ENCODE measurements at regions not wholly inside any gene's neighbourhood (a gene's known extent, or its start where the extent isn't known, plus 50 kb on each side); places are given as distances from the start of the nearest gene placed in this dataset.
"Not testable (repeated sequence)": the region's sequence is repeated elsewhere in the genome, so short reads cannot be mapped to it uniquely, and the experiment has no call there.

DNA sequence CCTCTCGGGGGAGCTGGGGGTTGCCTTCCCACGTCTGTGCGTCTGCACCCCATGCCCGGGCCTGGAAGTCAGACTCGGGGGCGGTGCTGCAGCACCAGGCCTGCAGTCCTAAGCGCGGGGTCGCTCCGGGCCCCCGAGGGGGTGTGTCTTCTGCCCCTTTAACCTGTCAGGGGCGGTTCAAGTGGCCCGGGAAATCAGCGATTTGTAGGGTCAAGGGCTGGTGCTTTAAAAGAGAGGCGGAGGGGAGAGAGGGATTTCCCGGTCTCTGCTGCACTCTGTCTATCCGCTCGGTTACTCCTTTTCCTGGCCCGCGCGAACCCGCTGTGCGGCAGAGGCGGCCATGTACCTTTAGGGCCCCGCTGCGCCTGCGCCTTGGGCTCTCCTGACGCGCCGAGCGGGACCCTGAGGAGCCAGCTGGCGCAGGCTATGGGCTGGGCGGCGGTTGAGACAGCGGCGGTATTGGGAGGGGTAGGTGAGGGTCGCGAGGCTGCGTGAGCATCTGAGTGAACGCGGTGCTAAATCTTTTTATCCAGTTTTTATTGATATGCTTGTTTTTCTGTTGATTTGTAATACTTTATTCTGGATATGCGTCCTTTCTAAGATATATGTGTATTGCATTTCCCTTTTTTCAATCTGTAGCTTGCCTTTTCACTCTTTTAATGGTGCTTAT lies 243.5 kb upstream of the NOTCH2NLA start:
- DNase-seq (ENCODE audit: extremely low spot score); POLR2A ChIA-PET; CTCF ChIA-PET: not testable (repeated sequence)

DNA sequence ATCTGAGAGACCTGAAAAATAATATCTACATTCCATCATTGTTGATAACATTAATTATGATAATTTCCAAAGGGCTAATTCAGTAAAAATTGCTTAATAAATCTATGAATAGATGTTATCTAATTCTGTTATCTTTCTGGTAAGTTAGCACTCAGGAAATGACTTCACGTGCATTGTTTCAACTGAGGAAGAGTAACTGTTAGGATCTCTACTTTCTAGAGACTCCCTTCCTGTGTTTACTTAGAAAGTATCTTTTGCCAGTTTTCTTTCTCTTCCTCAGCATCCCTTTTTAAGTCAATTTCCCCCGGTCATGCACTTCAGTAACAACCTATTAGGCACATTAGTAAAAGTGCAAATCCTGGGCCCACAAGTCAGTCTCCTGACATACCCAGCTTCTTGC lies 231.1 kb upstream of the NOTCH2NLA start:
- DNase-seq (ENCODE audit: extremely low spot score); POLR2A ChIA-PET; CTCF ChIA-PET: not testable (repeated sequence)

More for the DNA sequence above, 243.5 kb upstream of the NOTCH2NLA start:
- TF ChIP-seq L3MBTL2 (conservative IDR thresholded peaks at IDR 0.05): 0 out of 2 replicates have a peak, but pooled peaks have one; percentile 30

DNA sequence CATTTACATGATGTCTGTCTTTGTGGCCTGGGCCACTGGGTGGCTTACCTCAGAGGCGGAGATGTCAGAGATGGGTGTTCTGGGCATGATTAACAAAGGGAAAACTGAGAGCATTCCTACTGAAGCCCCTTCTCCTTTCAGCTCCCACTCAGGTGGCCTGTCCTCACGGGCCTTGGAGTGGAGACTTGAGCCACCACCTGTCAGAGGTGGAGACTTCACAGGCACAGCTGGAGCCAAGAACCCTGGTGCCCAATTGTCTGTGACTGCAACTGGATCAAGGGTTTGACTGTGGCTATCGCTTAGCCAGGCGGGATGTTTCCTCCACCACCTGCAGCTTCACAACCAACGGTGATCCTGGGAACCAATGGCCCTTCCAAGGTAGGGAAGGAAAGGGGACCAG lies 230.5 kb upstream of the NOTCH2NLA start:
- CTCF ChIA-PET; POLR2A ChIA-PET; DNase-seq (ENCODE audit: extremely low spot score): not testable (repeated sequence)

DNA sequence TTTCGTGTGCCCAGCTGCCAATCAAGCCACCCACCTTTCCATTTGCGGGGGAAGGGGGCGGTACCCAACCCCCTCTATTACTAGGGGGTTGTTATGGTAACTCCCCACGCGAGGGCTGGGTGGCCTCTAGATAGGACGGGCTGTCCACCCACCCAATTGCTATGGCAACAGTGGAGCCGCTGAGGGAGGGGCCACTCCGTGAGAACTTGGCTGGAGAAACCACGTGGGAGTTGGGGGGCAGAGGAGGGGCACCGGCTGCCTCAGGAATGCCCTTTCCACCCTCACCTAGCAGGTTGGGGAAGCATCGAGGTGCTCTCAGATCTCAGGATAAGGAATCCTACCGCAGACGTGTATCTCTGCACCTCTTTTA lies 220.0 kb upstream of the NOTCH2NLA start:
- DNase-seq (ENCODE audit: extremely low spot score); CTCF ChIA-PET; POLR2A ChIA-PET: not testable (repeated sequence)

DNA sequence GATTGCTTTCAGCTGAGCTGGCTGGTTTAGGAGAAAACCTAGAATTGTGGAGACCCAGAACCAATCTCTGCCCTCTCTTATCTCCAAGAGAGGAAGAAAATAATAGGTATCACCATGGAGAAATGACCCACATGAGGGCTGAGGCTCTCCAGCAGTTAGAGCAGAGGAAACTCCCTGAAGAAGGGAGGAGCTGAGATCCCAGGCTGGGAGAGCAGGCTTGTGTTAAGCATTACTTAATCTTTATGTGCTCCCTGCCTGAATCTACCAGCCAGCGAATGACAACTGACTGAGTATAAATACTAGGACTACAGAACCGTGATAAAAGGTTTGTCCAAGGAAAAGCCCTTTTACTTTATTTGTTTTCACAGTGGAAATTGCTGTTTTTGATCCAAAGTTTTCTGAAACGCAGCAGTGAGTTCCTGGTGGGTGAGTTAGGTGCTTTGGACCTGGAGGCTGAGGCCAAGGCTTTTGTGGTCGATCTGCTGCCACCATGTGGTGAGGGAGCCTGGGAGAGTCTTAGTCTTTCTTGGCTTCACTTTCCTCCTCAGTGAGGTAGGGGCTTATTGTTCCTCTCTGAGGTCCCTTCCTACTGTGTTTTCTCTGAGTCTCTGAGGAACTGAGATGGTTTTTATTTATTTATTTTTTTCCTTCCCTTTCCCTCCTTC lies 219.5 kb upstream of the NOTCH2NLA start:
- CTCF ChIA-PET; DNase-seq (ENCODE audit: extremely low spot score); POLR2A ChIA-PET: not testable (repeated sequence)

DNA sequence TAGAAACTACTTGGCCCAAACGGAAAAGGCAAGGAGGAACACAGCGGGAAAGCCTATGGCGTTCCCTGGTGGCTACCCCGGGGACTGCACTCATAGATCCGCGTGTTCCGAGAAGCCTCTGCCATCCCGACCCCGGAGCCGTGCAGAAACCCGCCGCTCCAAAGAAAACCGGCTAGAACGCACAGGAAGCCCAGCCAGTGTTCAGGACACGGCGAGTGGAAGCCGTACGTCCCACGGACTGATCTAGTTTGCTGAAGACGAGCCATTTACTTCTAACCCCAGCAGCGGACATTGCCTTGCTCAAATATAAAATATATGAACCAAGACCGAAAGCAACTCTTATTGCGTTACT lies 215.0 kb upstream of the NOTCH2NLA start:
- DNase-seq (ENCODE audit: extremely low spot score); POLR2A ChIA-PET; CTCF ChIA-PET: not testable (repeated sequence)

- POLR2A ChIA-PET; DNase-seq (ENCODE audit: extremely low spot score); CTCF ChIA-PET: not testable (repeated sequence)
Observed at GRCh38 chr1:146443088-146443870, 214.5 kb upstream of the NOTCH2NLA start.

DNA sequence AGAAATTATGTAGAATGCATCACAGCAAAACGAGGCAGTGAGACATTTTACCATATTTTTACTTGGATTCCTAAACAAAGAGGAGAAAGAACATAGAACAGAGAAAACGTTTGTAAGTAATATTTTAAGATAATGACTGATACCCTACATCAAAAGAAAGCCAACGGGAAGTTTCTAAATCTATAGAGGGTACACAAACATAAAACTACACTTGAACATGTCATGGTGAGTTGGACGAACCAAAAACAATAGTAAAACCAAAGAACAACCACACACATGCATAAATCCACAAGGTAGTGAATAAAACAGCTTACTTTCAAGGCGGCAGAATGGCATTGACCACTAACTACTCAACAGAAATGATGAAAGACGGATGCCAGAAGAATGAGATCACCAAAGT lies 209.7 kb upstream of the NOTCH2NLA start:
- POLR2A ChIA-PET: not testable (repeated sequence)

GRCh38 chr1:146416642-146417041 lies 187.8 kb upstream of the NOTCH2NLA start:
- DNase-seq (ENCODE audit: extremely low spot score); CTCF ChIA-PET; POLR2A ChIA-PET: not testable (repeated sequence)

More for the DNA sequence above, 209.7 kb upstream of the NOTCH2NLA start:
- CTCF ChIA-PET; DNase-seq (ENCODE audit: extremely low spot score): not testable (repeated sequence)

- POLR2A ChIA-PET; CTCF ChIA-PET; DNase-seq (ENCODE audit: extremely low spot score): not testable (repeated sequence)
Observed at GRCh38 chr1:146415017-146415416, 186.2 kb upstream of the NOTCH2NLA start.

DNA sequence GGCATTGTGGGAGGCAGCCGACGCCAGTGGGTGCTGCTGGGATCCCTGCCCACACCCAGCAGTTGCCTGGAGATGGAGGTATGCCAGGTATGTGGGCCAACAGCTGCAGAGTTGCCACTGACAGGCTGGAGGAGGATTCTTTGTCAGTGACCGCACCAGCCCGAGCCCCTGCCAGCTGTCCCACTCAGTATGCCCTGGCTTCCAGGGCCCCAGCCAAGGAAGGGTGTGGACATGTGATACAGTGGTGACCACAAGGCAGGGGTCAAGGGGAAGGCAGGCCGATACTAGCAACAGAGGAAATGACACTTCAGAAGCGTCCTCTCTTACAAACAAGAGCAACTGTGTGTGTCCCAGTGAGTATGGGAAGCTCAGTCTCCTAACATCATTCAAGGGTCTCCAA lies 185.1 kb upstream of the NOTCH2NLA start:
- DNase-seq (ENCODE audit: extremely low spot score); CTCF ChIA-PET; POLR2A ChIA-PET: not testable (repeated sequence)

GRCh38 chr1:146411923-146412322 lies 183.1 kb upstream of the NOTCH2NLA start:
- POLR2A ChIA-PET; DNase-seq (ENCODE audit: extremely low spot score); CTCF ChIA-PET: not testable (repeated sequence)

DNA sequence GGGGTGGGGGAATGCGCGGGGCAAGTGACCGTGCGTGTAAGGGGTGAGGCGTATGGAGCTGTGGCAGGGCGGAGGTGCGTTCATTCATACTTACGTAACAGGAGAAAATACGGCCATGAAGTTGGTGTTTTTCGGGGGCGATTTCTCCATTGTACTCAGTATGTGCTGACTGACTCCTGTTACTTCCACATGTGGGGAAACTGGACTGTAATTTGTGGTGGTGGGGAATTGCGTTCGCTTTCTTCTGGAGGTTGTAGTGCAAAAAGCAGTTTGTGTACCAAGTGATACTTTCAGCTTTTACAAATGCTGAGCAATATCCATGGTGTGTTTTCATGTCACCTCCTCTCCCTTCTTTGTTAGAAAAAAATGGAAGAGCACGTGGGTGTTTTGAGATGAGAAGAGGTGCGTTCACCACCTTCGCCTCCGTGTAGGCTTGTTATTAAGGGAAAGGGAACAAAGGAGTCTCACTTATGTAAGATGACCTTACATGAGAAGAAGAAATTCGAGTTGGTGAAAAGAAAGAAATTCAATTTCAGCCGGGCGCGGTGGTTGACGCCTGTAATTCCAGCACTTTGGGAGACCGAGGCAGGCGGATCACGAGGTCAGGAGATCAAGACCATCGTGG lies 181.1 kb upstream of the NOTCH2NLA start:
- POLR2A ChIA-PET; DNase-seq (ENCODE audit: extremely low spot score); CTCF ChIA-PET: not testable (repeated sequence)

GRCh38 chr1:146409116-146409801 lies 180.4 kb upstream of the NOTCH2NLA start:
- DNase-seq (ENCODE audit: extremely low spot score); CTCF ChIA-PET; POLR2A ChIA-PET: not testable (repeated sequence)

DNA sequence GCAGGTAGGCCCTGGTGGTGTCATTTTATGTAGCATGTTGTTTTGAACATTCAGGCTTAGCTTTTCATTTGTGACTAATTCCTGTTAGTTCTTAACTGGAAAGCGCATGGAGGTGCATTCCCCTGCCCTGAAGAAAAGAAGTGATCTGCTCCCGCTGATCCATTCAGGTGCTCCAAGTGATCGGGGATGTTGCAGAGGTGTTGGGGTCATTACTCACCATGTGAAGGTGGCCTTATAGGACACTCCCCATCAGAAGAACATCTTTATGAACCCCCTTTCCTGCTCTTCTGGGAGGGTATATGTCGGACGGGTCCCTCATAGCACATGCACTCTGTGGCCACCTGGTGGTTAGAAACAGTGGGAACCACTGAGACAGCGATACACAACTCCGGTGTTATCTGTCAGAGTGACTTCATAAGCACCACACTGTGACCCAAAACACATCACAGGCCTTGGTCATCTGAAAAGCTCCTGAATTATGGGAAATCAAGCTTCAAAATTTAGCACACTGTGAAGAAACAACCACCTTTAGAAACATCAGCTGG lies 172.5 kb upstream of the NOTCH2NLA start:
- DNase-seq (ENCODE audit: extremely low spot score); CTCF ChIA-PET; POLR2A ChIA-PET: not testable (repeated sequence)

DNA sequence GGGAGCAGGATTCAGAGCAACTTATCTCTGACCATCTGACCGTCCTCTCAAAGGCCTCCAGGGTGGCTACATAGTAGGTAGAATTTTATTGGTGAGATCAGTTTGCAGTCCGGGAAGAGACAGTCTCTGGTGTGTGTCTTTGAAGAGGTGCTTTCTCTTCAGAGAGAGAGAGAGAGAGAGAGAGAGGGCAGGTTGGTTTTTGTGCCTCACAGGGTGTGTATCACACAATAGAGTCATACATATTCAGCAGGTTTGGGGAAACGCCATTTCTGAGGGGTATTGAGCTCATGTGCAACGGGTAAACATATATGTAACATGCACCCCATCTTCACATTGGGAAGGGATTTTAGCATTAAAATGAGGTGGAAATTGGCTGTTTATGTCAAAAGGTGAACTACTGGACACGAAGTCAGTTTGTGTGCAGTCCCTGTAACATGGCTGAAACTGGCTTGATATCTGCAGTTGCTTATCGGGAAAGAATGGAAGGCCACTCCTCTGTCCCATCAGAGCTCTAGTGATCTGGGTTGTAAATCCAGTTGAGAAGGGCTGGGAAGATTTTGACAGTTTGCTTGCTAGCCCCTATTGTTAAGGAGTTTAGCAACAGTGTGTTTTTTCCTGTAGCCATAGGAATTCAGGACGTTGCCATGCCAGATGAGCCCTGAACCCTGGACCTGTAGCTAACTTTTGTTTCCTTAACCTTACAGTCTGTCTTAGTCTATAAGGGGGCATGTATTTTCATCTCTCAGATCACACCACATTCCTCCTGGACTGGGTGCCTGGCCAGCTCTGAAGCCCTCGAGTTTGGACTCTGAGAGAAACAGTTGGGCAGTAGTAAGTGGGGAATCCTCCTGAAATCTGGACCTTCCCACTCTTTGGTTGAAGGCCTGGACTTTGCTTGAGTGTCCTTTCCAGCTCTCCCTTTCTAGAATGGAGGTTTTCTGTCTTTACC lies 171.6 kb upstream of the NOTCH2NLA start:
- POLR2A ChIA-PET; DNase-seq (ENCODE audit: extremely low spot score); CTCF ChIA-PET: not testable (repeated sequence)

DNA sequence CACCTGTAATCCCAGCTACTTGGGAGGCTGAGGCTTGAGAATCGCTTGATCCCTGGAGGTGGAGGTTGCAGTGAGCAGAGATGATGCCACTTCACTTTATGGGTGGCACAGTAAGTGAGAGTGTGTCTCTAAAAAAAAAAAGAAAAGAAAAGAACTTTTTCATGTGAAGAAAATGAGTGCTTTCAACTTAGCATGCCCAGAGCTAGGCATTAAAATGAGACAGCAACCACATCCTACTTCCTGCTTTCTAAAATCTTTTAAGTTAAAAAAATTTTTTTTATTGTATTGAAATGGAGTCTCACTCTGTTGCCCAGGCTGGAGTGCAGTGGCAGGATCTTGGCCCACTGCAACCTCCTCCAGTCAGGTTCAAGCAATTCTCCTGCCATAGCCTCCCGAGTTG lies 170.4 kb upstream of the NOTCH2NLA start:
- POLR2A ChIA-PET; CTCF ChIA-PET; DNase-seq (ENCODE audit: extremely low spot score): not testable (repeated sequence)
